ENCODE measurements at regions not wholly inside any gene's neighbourhood (a gene's known extent, or its start where the extent isn't known, plus 50 kb on each side); places are given as distances from the start of the nearest gene placed in this dataset.

DNA sequence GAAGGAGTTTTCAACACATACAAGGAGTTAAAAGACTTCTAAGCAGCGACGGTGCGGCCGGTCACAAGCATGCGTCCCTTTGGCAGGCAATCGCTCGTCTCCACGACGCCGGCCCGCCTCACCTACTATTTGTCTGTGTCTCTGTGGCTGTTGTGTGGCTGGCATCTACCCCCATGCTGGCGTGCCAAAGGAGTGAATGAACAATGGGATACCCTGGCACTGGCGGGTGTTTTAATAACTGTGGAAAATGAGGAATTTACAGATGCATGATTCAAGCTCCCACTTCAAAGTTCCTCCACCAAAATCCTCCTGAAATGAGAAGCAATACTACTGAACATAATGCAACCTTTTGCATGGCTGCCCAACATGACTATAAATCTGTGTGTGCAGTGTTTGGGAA, 176.6 kb downstream of the KLF5 start:
- H3K4me1 ChIP-seq (ENCODE audit: control insufficient read depth, insufficient read depth, low read length), result no peaks in the 10 kb centered on the region
- no peak for TF ChIP-seq PRDM1 (tag by site-specific recombination; IDR thresholded peaks at IDR 0.05)
- no peak for TF ChIP-seq BCL11B (tag by site-specific recombination; IDR thresholded peaks at IDR 0.05; ENCODE audit: low read depth)
- TF ChIP-seq ZNF155 (tag by site-specific recombination; IDR thresholded peaks at IDR 0.05), result no peak
- no peak for TF ChIP-seq ZNF157 (tag by site-specific recombination; IDR thresholded peaks at IDR 0.05)
- TF ChIP-seq, protein P1, sequence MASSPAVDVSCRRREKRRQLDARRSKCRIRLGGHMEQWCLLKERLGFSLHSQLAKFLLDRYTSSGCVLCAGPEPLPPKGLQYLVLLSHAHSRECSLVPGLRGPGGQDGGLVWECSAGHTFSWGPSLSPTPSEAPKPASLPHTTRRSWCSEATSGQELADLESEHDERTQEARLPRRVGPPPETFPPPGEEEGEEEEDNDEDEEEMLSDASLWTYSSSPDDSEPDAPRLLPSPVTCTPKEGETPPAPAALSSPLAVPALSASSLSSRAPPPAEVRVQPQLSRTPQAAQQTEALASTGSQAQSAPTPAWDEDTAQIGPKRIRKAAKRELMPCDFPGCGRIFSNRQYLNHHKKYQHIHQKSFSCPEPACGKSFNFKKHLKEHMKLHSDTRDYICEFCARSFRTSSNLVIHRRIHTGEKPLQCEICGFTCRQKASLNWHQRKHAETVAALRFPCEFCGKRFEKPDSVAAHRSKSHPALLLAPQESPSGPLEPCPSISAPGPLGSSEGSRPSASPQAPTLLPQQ (tag by site-specific recombination; IDR thresholded peaks at IDR 0.05), result no peak
- no peak for TF ChIP-seq SETDB1 (IDR thresholded peaks at IDR 0.05; ENCODE audit: insufficient read length, low read length)
- no peak for TF ChIP-seq ZBTB17 (tag by site-specific recombination; IDR thresholded peaks at IDR 0.05)
- no peak for TF ChIP-seq ZNF624 (tag by site-specific recombination; IDR thresholded peaks at IDR 0.05)
- no peak for TF ChIP-seq ZNF138 (tag by site-specific recombination; IDR thresholded peaks at IDR 0.05; ENCODE audit: borderline replicate concordance)
- TF ChIP-seq ZBTB8A (tag by site-specific recombination; IDR thresholded peaks at IDR 0.05), result no peak
- TF ChIP-seq, protein P2, sequence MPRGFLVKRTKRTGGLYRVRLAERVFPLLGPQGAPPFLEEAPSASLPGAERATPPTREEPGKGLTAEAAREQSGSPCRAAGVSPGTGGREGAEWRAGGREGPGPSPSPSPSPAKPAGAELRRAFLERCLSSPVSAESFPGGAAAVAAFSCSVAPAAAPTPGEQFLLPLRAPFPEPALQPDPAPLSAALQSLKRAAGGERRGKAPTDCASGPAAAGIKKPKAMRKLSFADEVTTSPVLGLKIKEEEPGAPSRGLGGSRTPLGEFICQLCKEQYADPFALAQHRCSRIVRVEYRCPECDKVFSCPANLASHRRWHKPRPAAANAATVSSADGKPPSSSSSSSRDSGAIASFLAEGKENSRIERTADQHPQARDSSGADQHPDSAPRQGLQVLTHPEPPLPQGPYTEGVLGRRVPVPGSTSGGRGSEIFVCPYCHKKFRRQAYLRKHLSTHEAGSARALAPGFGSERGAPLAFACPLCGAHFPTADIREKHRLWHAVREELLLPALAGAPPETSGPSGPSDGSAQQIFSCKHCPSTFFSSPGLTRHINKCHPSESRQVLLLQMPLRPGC (tag by site-specific recombination; IDR thresholded peaks at IDR 0.05), result no peak
- TF ChIP-seq, protein P3, sequence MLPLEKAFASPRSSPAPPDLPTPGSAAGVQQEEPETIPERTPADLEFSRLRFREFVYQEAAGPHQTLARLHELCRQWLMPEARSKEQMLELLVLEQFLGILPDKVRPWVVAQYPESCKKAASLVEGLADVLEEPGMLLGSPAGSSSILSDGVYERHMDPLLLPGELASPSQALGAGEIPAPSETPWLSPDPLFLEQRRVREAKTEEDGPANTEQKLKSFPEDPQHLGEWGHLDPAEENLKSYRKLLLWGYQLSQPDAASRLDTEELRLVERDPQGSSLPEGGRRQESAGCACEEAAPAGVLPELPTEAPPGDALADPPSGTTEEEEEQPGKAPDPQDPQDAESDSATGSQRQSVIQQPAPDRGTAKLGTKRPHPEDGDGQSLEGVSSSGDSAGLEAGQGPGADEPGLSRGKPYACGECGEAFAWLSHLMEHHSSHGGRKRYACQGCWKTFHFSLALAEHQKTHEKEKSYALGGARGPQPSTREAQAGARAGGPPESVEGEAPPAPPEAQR (tag by site-specific recombination; IDR thresholded peaks at IDR 0.05), result no peak
- TF ChIP-seq ZNF121 (tag by site-specific recombination; IDR thresholded peaks at IDR 0.05), result no peak
- TF ChIP-seq YY2 (tag by site-specific recombination; IDR thresholded peaks at IDR 0.05), result no peak
- TF ChIP-seq, protein P4, sequence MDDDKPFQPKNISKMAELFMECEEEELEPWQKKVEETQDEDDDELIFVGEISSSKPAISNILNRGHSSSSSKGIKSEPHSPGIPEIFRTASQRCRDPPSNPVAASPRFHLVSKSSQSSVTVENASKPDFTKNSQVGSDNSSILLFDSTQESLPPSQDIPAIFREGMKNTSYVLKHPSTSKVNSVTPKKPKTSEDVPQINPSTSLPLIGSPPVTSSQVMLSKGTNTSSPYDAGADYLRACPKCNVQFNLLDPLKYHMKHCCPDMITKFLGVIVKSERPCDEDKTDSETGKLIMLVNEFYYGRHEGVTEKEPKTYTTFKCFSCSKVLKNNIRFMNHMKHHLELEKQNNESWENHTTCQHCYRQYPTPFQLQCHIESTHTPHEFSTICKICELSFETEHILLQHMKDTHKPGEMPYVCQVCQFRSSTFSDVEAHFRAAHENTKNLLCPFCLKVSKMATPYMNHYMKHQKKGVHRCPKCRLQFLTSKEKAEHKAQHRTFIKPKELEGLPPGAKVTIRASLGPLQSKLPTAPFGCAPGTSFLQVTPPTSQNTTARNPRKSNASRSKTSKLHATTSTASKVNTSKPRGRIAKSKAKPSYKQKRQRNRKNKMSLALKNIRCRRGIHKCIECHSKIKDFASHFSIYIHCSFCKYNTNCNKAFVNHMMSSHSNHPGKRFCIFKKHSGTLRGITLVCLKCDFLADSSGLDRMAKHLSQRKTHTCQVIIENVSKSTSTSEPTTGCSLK (tag by site-specific recombination; IDR thresholded peaks at IDR 0.05), result no peak
- TF ChIP-seq SP7 (tag by site-specific recombination; IDR thresholded peaks at IDR 0.05), result no peak
- TF ChIP-seq ZNF341 (tag by site-specific recombination; IDR thresholded peaks at IDR 0.05; ENCODE audit: low read depth), result no peak
- no peak overlapping the region for H3K27ac ChIP-seq (ENCODE audit: extremely low read depth, low read depth, low read length)
- ChIA-PET POLR2A (no interaction called here), CTCF (no interaction called here)
- no peaks in the 10 kb centered on the region for H3K36me3 ChIP-seq (ENCODE audit: control insufficient read depth in 2 of 2, insufficient read depth in 1 of 2, low read length in 2 of 2)
- H3K4me3 ChIP-seq (ENCODE audit: low read depth, low read length), result no peak overlapping the region
- H3K9me3 ChIP-seq (ENCODE audit: control insufficient read depth, insufficient read depth, low read depth, low read length), result no peaks in the 10 kb centered on the region

DNA sequence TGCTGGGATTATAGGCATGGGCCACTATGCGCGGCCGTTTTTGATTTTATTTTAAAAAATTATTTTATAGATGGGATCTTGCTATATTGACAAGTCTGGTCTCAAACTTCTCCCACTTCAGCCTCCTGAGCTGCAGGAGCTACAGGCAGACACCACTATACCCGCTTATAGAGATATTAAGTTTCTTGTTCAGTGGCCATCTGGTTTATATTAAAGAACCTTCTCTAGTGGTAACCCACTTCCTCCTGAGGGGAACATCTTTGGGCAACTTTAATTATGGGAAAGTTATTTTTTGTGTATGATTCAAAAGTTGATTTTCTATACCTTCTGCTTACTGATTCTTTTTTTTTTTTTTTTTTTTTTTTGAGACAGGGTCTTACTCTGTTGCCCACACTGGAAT, 172.7 kb downstream of the KLF5 start:
- Histone ChIP-seq H3K27ac (ENCODE audit: extremely low read depth, low read depth, low read length) (no peak overlapping the region), H3K4me1 (ENCODE audit: control insufficient read depth, insufficient read depth, low read length) (no peaks in the 10 kb centered on the region), H3K36me3 (ENCODE audit: control insufficient read depth in 2 of 2, insufficient read depth in 1 of 2, low read length in 2 of 2) (no peaks in the 10 kb centered on the region), H3K9me3 (ENCODE audit: control insufficient read depth, insufficient read depth, low read depth, low read length) (no peaks in the 10 kb centered on the region), H3K4me3 (ENCODE audit: low read depth, low read length) (no peak overlapping the region)
- CTCF ChIA-PET, result interaction anchor here (0.6 kb wide), 1 partner anchor 57 kb away, joined by 3 read pairs; no protein-coding TSS in a partner anchor
- POLR2A ChIA-PET, result no interaction called here
- TF ChIP-seq, protein P5, sequence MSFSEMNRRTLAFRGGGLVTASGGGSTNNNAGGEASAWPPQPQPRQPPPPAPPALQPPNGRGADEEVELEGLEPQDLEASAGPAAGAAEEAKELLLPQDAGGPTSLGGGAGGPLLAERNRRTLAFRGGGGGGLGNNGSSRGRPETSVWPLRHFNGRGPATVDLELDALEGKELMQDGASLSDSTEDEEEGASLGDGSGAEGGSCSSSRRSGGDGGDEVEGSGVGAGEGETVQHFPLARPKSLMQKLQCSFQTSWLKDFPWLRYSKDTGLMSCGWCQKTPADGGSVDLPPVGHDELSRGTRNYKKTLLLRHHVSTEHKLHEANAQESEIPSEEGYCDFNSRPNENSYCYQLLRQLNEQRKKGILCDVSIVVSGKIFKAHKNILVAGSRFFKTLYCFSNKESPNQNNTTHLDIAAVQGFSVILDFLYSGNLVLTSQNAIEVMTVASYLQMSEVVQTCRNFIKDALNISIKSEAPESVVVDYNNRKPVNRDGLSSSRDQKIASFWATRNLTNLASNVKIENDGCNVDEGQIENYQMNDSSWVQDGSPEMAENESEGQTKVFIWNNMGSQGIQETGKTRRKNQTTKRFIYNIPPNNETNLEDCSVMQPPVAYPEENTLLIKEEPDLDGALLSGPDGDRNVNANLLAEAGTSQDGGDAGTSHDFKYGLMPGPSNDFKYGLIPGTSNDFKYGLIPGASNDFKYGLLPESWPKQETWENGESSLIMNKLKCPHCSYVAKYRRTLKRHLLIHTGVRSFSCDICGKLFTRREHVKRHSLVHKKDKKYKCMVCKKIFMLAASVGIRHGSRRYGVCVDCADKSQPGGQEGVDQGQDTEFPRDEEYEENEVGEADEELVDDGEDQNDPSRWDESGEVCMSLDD (tag by site-specific recombination; IDR thresholded peaks at IDR 0.05), result no peak
- no peak for TF ChIP-seq FEZF1 (tag by site-specific recombination; IDR thresholded peaks at IDR 0.05)
- TF ChIP-seq, protein P6, sequence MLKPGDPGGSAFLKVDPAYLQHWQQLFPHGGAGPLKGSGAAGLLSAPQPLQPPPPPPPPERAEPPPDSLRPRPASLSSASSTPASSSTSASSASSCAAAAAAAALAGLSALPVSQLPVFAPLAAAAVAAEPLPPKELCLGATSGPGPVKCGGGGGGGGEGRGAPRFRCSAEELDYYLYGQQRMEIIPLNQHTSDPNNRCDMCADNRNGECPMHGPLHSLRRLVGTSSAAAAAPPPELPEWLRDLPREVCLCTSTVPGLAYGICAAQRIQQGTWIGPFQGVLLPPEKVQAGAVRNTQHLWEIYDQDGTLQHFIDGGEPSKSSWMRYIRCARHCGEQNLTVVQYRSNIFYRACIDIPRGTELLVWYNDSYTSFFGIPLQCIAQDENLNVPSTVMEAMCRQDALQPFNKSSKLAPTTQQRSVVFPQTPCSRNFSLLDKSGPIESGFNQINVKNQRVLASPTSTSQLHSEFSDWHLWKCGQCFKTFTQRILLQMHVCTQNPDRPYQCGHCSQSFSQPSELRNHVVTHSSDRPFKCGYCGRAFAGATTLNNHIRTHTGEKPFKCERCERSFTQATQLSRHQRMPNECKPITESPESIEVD (tag by site-specific recombination; IDR thresholded peaks at IDR 0.05), result no peak
- no peak for TF ChIP-seq GLI2 (tag by site-specific recombination; IDR thresholded peaks at IDR 0.05; ENCODE audit: borderline replicate concordance, low read depth)
- TF ChIP-seq ZBTB1 (tag by site-specific recombination; IDR thresholded peaks at IDR 0.05), result no peak
- TF ChIP-seq ZSCAN30 (tag by site-specific recombination; IDR thresholded peaks at IDR 0.05), result no peak
- TF ChIP-seq ZNF292 (tag by site-specific recombination; IDR thresholded peaks at IDR 0.05; ENCODE audit: borderline replicate concordance, low read depth), result no peak

Data from HEK293 (cell line).